GM23338 (cell line): ENCODE measurements at regions not wholly inside any gene's neighbourhood (a gene's known extent, or its start where the extent isn't known, plus 50 kb on each side); places are given as distances from the start of the nearest gene placed in this dataset.

ENCODE experiments used
- ATAC-seq: fragments of 200-7000 bp; cut with Tn5 transposase; 3 replicates; pipeline ENCODE4 v1.9.1; 2020
- DNase-seq: peaks from one replicate; pipeline ENCODE4 v3.0.0-alpha.2; 2015; ENCODE audit warnings: low spot score
- H2AFZ ChIP-seq: fragments of 200-600 bp; sonication (generic); 2 replicates; pipeline ENCODE4 v1.8.0; 2016; ENCODE audit warnings: antibody characterized with exemption, mild to moderate bottlenecking, moderate library complexity
- H3F3A ChIP-seq: fragments of 200-600 bp; sonication (generic); replicated peaks from 2 replicates; pipeline ENCODE4 v1.8.0; 2017; ENCODE audit warnings: antibody characterized with exemption, mixed run types, low read depth
- H3K27ac ChIP-seq: fragments of 200-600 bp; sonication (generic); 2 replicates; pipeline ENCODE4 v1.6.1; 2016; ENCODE audit warnings: low read depth
- H3K27me3 ChIP-seq: fragments of 200-600 bp; sonication (generic); 2 replicates; pipeline ENCODE4 v1.8.0; 2016; ENCODE audit warnings: mild to moderate bottlenecking, mixed run types, moderate library complexity; ENCODE audit not compliant: insufficient read depth
- H3K36me3 ChIP-seq: fragments of 200-600 bp; sonication (generic); 2 replicates; pipeline ENCODE4 v1.8.0; 2016; ENCODE audit warnings: mild to moderate bottlenecking; ENCODE audit not compliant: insufficient read depth
- H3K4me1 ChIP-seq: fragments of 200-600 bp; sonication (generic); 2 replicates; pipeline ENCODE4 v1.8.0; 2016; ENCODE audit warnings: mild to moderate bottlenecking, moderate library complexity; ENCODE audit not compliant: insufficient read depth
- H3K4me2 ChIP-seq: fragments of 200-600 bp; sonication (generic); 2 replicates; pipeline ENCODE4 v1.7.1; 2017; ENCODE audit warnings: mixed run types
- H3K4me3 ChIP-seq: fragments of 200-600 bp; sonication (generic); 2 replicates; pipeline ENCODE4 v1.6.1; 2016; ENCODE audit warnings: mixed run types
- H3K79me2 ChIP-seq: fragments of 200-600 bp; sonication (generic); replicated peaks from 2 replicates; pipeline ENCODE4 v1.8.0; 2017; ENCODE audit warnings: mild to moderate bottlenecking; ENCODE audit not compliant: insufficient read depth
- H3K9me2 ChIP-seq: fragments of 200-600 bp; sonication (generic); 2 replicates; pipeline ENCODE4 v1.8.0; 2017; ENCODE audit not compliant: insufficient read depth
- H4K20me1 ChIP-seq: fragments of 200-600 bp; sonication (generic); replicated peaks from 2 replicates; pipeline ENCODE4 v1.8.0; 2017; ENCODE audit warnings: mild to moderate bottlenecking; ENCODE audit not compliant: insufficient read depth
- H3K27ac Mint-ChIP-seq: 2 replicates; pipeline ENCODE4 v1.8.0; 2020; ENCODE audit warnings: inconsistent platforms, mild to moderate bottlenecking, moderate library complexity, mixed read lengths
- H3K27me3 Mint-ChIP-seq: 3 replicates; pipeline ENCODE4 v1.8.0; 2022; ENCODE audit warnings: low read depth, mild to moderate bottlenecking, moderate library complexity, mixed read lengths, inconsistent platforms; ENCODE audit not compliant: insufficient read depth, poor library complexity
- H3K36me3 Mint-ChIP-seq: 3 replicates; pipeline ENCODE4 v1.8.0; 2021; ENCODE audit warnings: low read depth, mild to moderate bottlenecking, inconsistent platforms, moderate library complexity, mixed read lengths
- H3K4me1 Mint-ChIP-seq: 3 replicates; pipeline ENCODE4 v1.8.0; 2020; ENCODE audit warnings: mild to moderate bottlenecking, inconsistent platforms, mixed read lengths
- H3K4me3 Mint-ChIP-seq: 3 replicates; pipeline ENCODE4 v1.8.0; 2021; ENCODE audit warnings: moderate library complexity, mild to moderate bottlenecking, inconsistent platforms, mixed read lengths
- H3K9me3 Mint-ChIP-seq: 3 replicates; pipeline ENCODE4 v1.8.0; 2020; ENCODE audit warnings: moderate library complexity, mild to moderate bottlenecking, inconsistent platforms, mixed read lengths
- CREB1 ChIP-seq: fragments of 250-450 bp; sonication (Bioruptor Pico); IDR thresholded peaks from 2 replicates; pipeline ENCODE4 v1.5.0; 2020; ENCODE audit warnings: low read depth, mild to moderate bottlenecking, moderate library complexity
- EZH2 ChIP-seq: fragments of 200-600 bp; sonication (generic); IDR thresholded peaks from one replicate; pipeline ENCODE4 v1.8.0; 2017; ENCODE audit warnings: antibody characterized with exemption, mild to moderate bottlenecking, low read depth; ENCODE audit not compliant: unreplicated experiment
- EZH2phosphoT487 ChIP-seq: fragments of 200-600 bp; sonication (generic); IDR thresholded peaks from one replicate; pipeline ENCODE4 v1.8.1; 2018; ENCODE audit warnings: antibody characterized with exemption; ENCODE audit not compliant: unreplicated experiment
- JUNB ChIP-seq: IDR thresholded peaks from one replicate; pipeline ENCODE4 v1.6.1; 2016; ENCODE audit warnings: antibody characterized with exemption; ENCODE audit not compliant: unreplicated experiment
- NANOG ChIP-seq: IDR thresholded peaks from 2 replicates; pipeline ENCODE4 v1.6.1; 2016; ENCODE audit warnings: antibody characterized with exemption, borderline replicate concordance
- POLR2AphosphoS5 ChIP-seq: IDR thresholded peaks from 2 replicates; pipeline ENCODE4 v1.6.1; 2016; ENCODE audit warnings: antibody characterized with exemption, low read depth
- STAT1 ChIP-seq: IDR thresholded peaks from one replicate; pipeline ENCODE4 v1.6.1; 2016; ENCODE audit warnings: antibody characterized with exemption; ENCODE audit not compliant: unreplicated experiment
- ZNF114 ChIP-seq: fragments of 250-450 bp; sonication (Bioruptor Pico); IDR thresholded peaks from 2 replicates; pipeline ENCODE4 v1.5.0; 2020; ENCODE audit warnings: mild to moderate bottlenecking, moderate library complexity
- ZNF331 ChIP-seq: fragments of 250-450 bp; sonication (Bioruptor Pico); IDR thresholded peaks from 2 replicates; pipeline ENCODE4 v1.5.0; 2020; ENCODE audit warnings: low read depth, mild to moderate bottlenecking, moderate library complexity
- ZNF462 ChIP-seq: fragments of 250-450 bp; sonication (Bioruptor Pico); IDR thresholded peaks from 2 replicates; pipeline ENCODE4 v1.5.0; 2020; ENCODE audit warnings: mild to moderate bottlenecking, moderate library complexity
- TF ChIP-seq, protein P1 (sequence below), 2 experiments: fragments of 200-600 bp in 1 of 2; sonication (generic) in 1 of 2; conservative IDR thresholded peaks; 2 replicates each; pipeline versions ENCODE4 v1.5.1 to v1.6.1; 2016 to 2017; ENCODE audit warnings: antibody characterized with exemption in 2 of 2, low read depth in 2 of 2, mild to moderate bottlenecking in 2 of 2, moderate library complexity in 1 of 2
- TF ChIP-seq, protein P2 (sequence below): IDR thresholded peaks from one replicate; pipeline ENCODE4 v1.6.1; 2018; ENCODE audit warnings: antibody characterized with exemption; ENCODE audit not compliant: unreplicated experiment
- TF ChIP-seq, protein P3 (sequence below): IDR thresholded peaks from 2 replicates; pipeline ENCODE4 v1.6.1; 2016; ENCODE audit warnings: antibody characterized with exemption

- H3K36me3 ChIP-seq, result no peaks in the 10 kb centered on the region
- DNase-seq (no peak), ATAC-seq (no peak)
- TF ChIP-seq CREB1, result no peak
- TF ChIP-seq STAT1, result no peak
- TF ChIP-seq EZH2phosphoT487, result no peak
- TF ChIP-seq ZNF331, result no peak
- no peak for TF ChIP-seq POLR2AphosphoS5
- TF ChIP-seq, protein P1, sequence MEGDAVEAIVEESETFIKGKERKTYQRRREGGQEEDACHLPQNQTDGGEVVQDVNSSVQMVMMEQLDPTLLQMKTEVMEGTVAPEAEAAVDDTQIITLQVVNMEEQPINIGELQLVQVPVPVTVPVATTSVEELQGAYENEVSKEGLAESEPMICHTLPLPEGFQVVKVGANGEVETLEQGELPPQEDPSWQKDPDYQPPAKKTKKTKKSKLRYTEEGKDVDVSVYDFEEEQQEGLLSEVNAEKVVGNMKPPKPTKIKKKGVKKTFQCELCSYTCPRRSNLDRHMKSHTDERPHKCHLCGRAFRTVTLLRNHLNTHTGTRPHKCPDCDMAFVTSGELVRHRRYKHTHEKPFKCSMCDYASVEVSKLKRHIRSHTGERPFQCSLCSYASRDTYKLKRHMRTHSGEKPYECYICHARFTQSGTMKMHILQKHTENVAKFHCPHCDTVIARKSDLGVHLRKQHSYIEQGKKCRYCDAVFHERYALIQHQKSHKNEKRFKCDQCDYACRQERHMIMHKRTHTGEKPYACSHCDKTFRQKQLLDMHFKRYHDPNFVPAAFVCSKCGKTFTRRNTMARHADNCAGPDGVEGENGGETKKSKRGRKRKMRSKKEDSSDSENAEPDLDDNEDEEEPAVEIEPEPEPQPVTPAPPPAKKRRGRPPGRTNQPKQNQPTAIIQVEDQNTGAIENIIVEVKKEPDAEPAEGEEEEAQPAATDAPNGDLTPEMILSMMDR (conservative IDR thresholded peaks at IDR 0.05; ENCODE audit: low read depth in 2 of 2), result no peak
- no peak for TF ChIP-seq NANOG
- TF ChIP-seq, protein P2, sequence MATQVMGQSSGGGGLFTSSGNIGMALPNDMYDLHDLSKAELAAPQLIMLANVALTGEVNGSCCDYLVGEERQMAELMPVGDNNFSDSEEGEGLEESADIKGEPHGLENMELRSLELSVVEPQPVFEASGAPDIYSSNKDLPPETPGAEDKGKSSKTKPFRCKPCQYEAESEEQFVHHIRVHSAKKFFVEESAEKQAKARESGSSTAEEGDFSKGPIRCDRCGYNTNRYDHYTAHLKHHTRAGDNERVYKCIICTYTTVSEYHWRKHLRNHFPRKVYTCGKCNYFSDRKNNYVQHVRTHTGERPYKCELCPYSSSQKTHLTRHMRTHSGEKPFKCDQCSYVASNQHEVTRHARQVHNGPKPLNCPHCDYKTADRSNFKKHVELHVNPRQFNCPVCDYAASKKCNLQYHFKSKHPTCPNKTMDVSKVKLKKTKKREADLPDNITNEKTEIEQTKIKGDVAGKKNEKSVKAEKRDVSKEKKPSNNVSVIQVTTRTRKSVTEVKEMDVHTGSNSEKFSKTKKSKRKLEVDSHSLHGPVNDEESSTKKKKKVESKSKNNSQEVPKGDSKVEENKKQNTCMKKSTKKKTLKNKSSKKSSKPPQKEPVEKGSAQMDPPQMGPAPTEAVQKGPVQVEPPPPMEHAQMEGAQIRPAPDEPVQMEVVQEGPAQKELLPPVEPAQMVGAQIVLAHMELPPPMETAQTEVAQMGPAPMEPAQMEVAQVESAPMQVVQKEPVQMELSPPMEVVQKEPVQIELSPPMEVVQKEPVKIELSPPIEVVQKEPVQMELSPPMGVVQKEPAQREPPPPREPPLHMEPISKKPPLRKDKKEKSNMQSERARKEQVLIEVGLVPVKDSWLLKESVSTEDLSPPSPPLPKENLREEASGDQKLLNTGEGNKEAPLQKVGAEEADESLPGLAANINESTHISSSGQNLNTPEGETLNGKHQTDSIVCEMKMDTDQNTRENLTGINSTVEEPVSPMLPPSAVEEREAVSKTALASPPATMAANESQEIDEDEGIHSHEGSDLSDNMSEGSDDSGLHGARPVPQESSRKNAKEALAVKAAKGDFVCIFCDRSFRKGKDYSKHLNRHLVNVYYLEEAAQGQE, result no peak
- TF ChIP-seq ZNF462 (CRISPR knock-in tag), result no peak
- no peak for TF ChIP-seq ZNF114 (CRISPR knock-in tag)
- no peak for TF ChIP-seq EZH2
- TF ChIP-seq, protein P3, sequence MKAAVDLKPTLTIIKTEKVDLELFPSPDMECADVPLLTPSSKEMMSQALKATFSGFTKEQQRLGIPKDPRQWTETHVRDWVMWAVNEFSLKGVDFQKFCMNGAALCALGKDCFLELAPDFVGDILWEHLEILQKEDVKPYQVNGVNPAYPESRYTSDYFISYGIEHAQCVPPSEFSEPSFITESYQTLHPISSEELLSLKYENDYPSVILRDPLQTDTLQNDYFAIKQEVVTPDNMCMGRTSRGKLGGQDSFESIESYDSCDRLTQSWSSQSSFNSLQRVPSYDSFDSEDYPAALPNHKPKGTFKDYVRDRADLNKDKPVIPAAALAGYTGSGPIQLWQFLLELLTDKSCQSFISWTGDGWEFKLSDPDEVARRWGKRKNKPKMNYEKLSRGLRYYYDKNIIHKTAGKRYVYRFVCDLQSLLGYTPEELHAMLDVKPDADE, result no peak
- no peak for TF ChIP-seq JUNB
- H3F3A ChIP-seq, result no peaks in the 10 kb centered on the region
- no peaks in the 10 kb centered on the region for H3K9me3 Mint-ChIP-seq
- H4K20me1 ChIP-seq, result no peaks in the 10 kb centered on the region
- H3K36me3 Mint-ChIP-seq, result no peaks in the 10 kb centered on the region
- H3K9me2 ChIP-seq, result no peaks in the 10 kb centered on the region
- peaks cover 2% of the 10 kb centered on the region for H3K27me3 Mint-ChIP-seq
- H3K4me3 Mint-ChIP-seq, result no peak overlapping the region
- peaks cover 7% of the 10 kb centered on the region; the same call in 1 of the 3 replicates for H3K4me1 Mint-ChIP-seq
- no peaks in the 10 kb centered on the region for H3K27me3 ChIP-seq
- H2AFZ ChIP-seq, result no peak overlapping the region
- no peak overlapping the region for H3K27ac Mint-ChIP-seq
- no peak overlapping the region for H3K27ac ChIP-seq
- no peaks in the 10 kb centered on the region for H3K79me2 ChIP-seq
- no peak overlapping the region for H3K4me3 ChIP-seq
- peaks cover 4% of the 10 kb centered on the region for H3K4me1 ChIP-seq
- no peak overlapping the region for H3K4me2 ChIP-seq
Observed at GRCh38 chr6:12232339-12232738, 57.8 kb upstream of the EDN1 start.
